Activated B cell treated with CpG ODN at 0.5 μM for 24 hours (primary cell): ENCODE measurements at regions not wholly inside any gene's neighbourhood (a gene's known extent, or its start where the extent isn't known, plus 50 kb on each side); places are given as distances from the start of the nearest gene placed in this dataset.

ENCODE experiments used
- ATAC-seq: fragments of 200-7000 bp; cut with Tn5 transposase; one replicate; pipeline ENCODE4 v1.10.0; 2021; ENCODE audit warnings: low read depth, mild to moderate bottlenecking, moderate library complexity
- CTCF ChIA-PET: fragments of 350-600 bp; sonication (Branson Sonifier 250); formaldehyde crosslinking; loops from one replicate; lab custom pipeline; 2021; ENCODE audit warnings: antibody characterized with exemption; lab: Charles Lee
- POLR2A ChIA-PET: fragments of 350-600 bp; sonication (Branson Sonifier 250); formaldehyde crosslinking; loops from one replicate; lab custom pipeline; 2021; ENCODE audit warnings: antibody characterized with exemption; lab: Charles Lee
- DNase-seq: peaks from one replicate; pipeline ENCODE4 v3.0.0; 2022
- H3K27ac Mint-ChIP-seq: one replicate; pipeline ENCODE4 v1.8.0; 2020; ENCODE audit warnings: mixed read lengths
- H3K27me3 Mint-ChIP-seq: one replicate; pipeline ENCODE4 v1.8.0; 2021; ENCODE audit warnings: mixed read lengths
- H3K36me3 Mint-ChIP-seq: one replicate; pipeline ENCODE4 v1.8.0; 2021; ENCODE audit warnings: low read depth, mixed read lengths
- H3K4me1 Mint-ChIP-seq: one replicate; pipeline ENCODE4 v1.8.0; 2021; ENCODE audit warnings: mixed read lengths
- H3K4me3 Mint-ChIP-seq: one replicate; pipeline ENCODE4 v1.8.0; 2020; ENCODE audit warnings: mild to moderate bottlenecking, mixed read lengths
- H3K9me3 Mint-ChIP-seq: one replicate; pipeline ENCODE4 v1.8.0; 2020; ENCODE audit warnings: mixed read lengths
- intact Hi-C: fragments of 100-400 bp; cut with micrococcal nuclease; formaldehyde crosslinking; loops from one replicate; pipeline ENCODE4 v1.15.1; 2024
- TF ChIP-seq, protein P1 (sequence below): fragments of 200-600 bp; IDR thresholded peaks from one replicate; pipeline ENCODE4 v1.8.0; 2022; ENCODE audit warnings: antibody characterized with exemption, mild to moderate bottlenecking

DNA sequence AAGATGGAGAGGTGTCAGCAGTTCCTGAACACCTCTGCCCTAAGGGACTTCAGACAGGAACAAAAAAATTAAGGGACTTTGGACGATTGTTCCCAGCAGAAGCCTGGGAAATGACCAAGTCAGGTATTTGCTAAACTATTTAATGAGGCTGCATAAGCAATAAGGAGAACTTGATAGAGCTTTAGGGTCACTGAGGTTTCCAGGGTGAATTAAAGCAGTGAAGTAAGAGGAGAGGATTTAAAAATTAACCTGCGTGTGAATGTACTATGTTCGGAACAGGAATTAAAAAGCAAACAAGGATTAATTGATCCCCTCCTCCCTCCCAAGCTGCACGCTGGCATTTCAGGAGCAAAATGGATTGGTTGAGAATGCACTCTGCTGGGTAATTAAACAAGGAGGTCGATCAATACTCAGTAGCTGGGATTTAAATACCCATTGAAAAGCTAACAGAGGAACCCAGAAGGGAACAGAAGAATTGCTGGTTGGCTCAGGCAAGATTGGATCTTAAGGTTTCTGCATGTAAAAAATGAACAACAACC, 157.2 kb downstream of the RNF152 start:
- CTCF ChIA-PET = no interaction called here
- no peak for ATAC-seq
- Mint-ChIP-seq H3K27ac (no peak overlapping the region), H3K4me3 (no peak overlapping the region), H3K4me1 (no peaks in the 10 kb centered on the region), H3K36me3 (no peaks in the 10 kb centered on the region), H3K27me3 (no peaks in the 10 kb centered on the region), H3K9me3 (no peaks in the 10 kb centered on the region)
- intact Hi-C loops = no loop called here
- TF ChIP-seq, protein P1, sequence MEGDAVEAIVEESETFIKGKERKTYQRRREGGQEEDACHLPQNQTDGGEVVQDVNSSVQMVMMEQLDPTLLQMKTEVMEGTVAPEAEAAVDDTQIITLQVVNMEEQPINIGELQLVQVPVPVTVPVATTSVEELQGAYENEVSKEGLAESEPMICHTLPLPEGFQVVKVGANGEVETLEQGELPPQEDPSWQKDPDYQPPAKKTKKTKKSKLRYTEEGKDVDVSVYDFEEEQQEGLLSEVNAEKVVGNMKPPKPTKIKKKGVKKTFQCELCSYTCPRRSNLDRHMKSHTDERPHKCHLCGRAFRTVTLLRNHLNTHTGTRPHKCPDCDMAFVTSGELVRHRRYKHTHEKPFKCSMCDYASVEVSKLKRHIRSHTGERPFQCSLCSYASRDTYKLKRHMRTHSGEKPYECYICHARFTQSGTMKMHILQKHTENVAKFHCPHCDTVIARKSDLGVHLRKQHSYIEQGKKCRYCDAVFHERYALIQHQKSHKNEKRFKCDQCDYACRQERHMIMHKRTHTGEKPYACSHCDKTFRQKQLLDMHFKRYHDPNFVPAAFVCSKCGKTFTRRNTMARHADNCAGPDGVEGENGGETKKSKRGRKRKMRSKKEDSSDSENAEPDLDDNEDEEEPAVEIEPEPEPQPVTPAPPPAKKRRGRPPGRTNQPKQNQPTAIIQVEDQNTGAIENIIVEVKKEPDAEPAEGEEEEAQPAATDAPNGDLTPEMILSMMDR = no peak
- POLR2A ChIA-PET = no interaction called here
- no peak for DNase-seq

DNA sequence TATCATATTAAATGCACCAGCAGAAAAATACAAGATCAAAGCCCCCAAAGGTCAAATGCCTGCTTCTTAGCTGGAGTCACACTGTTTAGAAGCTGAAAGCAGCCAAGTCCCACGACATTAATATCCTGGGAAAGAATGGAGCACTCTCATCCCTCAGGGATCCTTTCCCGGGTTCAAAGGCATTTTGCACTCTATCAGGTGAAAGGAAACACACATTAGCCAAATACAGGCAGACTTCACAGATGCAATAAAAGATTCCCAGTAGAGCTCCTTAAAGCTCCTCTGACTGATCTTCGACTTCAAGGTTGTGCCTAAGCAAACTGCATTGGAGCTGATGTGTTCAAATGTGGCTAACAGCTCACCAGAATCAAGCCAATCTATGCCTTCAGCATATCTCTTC, 158.4 kb downstream of the RNF152 start:
- H3K27me3 Mint-ChIP-seq = no peaks in the 10 kb centered on the region
- ChIA-PET CTCF (no interaction called here), POLR2A (no interaction called here)
- DNase-seq (no peak), ATAC-seq (no peak)
- H3K4me1 Mint-ChIP-seq = no peaks in the 10 kb centered on the region
- TF ChIP-seq, protein P1 = no peak
- no peaks in the 10 kb centered on the region for H3K9me3 Mint-ChIP-seq
- no peak overlapping the region for H3K4me3 Mint-ChIP-seq
- no peak overlapping the region for H3K27ac Mint-ChIP-seq
- H3K36me3 Mint-ChIP-seq = no peaks in the 10 kb centered on the region
- intact Hi-C loops = no loop called here

DNA sequence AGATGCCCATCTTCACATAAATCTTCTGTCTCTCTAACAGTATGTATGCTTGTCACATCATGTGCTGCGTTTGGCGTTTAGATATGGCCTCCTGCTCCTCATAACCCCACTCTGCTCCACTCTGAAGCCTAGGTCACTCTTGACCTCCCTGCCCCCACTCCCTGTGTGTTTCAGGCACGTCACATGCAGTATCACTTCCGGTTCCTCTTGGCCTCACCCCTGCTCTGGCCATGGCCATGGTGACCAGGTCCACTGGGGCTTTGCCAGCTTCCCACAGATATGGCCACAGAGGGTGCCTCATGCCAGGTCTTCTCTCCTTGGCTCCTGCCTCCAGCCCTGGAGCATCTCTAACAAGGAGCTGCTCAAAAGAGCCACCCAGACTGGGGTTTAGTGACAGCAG, 160.0 kb downstream of the RNF152 start:
- Mint-ChIP-seq H3K27ac (no peak overlapping the region), H3K27me3 (no peaks in the 10 kb centered on the region), H3K9me3 (no peaks in the 10 kb centered on the region), H3K4me3 (no peak overlapping the region), H3K4me1 (no peaks in the 10 kb centered on the region), H3K36me3 (no peaks in the 10 kb centered on the region)
- CTCF ChIA-PET = no interaction called here
- DNase-seq (no peak), ATAC-seq (no peak)
- POLR2A ChIA-PET = no interaction called here
- TF ChIP-seq, protein P1 = no peak
- intact Hi-C loops = no loop called here

DNA sequence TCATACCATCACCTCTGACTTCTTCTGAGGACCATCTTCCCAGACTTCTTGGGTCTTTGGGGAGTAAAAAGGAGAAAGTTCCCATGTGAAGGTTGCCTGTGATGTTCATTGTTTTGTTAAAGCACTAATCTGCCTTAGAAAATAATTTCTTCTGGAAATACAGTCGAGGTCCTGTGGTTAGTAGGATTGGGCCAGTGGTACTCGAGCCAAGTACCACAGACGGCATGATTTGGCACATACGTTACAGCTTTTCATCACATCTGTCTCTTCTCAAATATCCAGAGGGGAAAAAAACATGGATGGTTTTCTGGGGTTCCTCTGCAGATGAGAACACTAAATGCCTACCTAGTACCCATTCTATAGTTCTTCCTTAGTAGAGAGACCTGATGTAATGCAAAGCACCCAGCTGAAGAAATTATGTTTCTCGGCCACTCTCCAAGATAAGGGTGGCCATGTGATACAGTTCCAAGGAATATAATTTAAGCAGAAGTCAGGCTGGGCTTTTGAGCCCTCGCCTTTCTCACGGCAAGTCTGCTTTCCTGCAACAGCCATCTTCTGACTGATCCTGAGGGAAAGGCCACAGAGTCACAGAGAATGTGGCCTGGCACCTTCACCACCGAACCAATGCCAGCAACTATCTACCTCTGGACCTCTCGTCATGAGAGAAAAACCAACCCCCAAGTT, 161.0 kb downstream of the RNF152 start:
- no peaks in the 10 kb centered on the region for H3K9me3 Mint-ChIP-seq
- no peaks in the 10 kb centered on the region for H3K4me1 Mint-ChIP-seq
- TF ChIP-seq, protein P1 = no peak
- H3K36me3 Mint-ChIP-seq = no peaks in the 10 kb centered on the region
- no peak for ATAC-seq
- intact Hi-C loops = no loop called here
- H3K4me3 Mint-ChIP-seq = no peak overlapping the region
- H3K27me3 Mint-ChIP-seq = no peaks in the 10 kb centered on the region
- no peak for DNase-seq
- H3K27ac Mint-ChIP-seq = no peak overlapping the region
- POLR2A ChIA-PET = no interaction called here
- CTCF ChIA-PET = no interaction called here

DNA sequence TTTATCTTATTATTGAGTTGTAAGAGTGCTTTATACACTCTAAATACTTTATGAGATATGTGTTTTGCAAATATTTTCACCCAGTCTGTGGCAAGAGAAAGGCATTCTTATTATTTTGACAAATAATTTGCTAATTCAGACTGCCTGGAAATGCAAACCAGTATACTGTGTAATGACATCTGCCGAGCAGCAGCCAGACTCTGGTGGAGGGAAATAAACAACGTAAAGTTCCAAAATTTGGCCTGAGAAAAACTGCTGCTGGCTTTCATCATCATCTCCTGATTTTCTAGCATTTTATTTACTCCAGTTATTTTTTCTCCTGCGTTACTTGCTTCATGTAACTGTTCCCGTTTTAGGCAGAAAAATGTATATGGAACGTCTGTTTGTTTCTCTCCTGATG, 161.6 kb downstream of the RNF152 start:
- POLR2A ChIA-PET = no interaction called here
- no peak for DNase-seq
- no peak for ATAC-seq
- H3K27me3 Mint-ChIP-seq = no peaks in the 10 kb centered on the region
- TF ChIP-seq, protein P1 = no peak
- no peaks in the 10 kb centered on the region for H3K4me1 Mint-ChIP-seq
- no peaks in the 10 kb centered on the region for H3K9me3 Mint-ChIP-seq
- H3K4me3 Mint-ChIP-seq = no peak overlapping the region
- H3K36me3 Mint-ChIP-seq = no peaks in the 10 kb centered on the region
- no peak overlapping the region for H3K27ac Mint-ChIP-seq
- intact Hi-C loops = no loop called here
- CTCF ChIA-PET = no interaction called here
